ENCODE measurements at regions not wholly inside any gene's neighbourhood (a gene's known extent, or its start where the extent isn't known, plus 50 kb on each side); places are given as distances from the start of the nearest gene placed in this dataset.
"Not testable (repeated sequence)": the region's sequence is repeated elsewhere in the genome, so short reads cannot be mapped to it uniquely, and the experiment has no call there.

- H3K4me3 Mint-ChIP-seq; H3K4me1 ChIP-seq (ENCODE audit: insufficient read depth, low read length); H3K27me3 ChIP-seq (ENCODE audit: insufficient read depth, low read length, poor library complexity, severe bottlenecking); DNase-seq; H3K9me3 ChIP-seq (ENCODE audit: low read length); H3K36me3 ChIP-seq (ENCODE audit: insufficient read depth, low read length); H3K27ac Mint-ChIP-seq; H3K36me3 Mint-ChIP-seq; H3K9me3 Mint-ChIP-seq; H3K27ac ChIP-seq (ENCODE audit: low read depth, low read length); H3K27me3 Mint-ChIP-seq; CTCF ChIA-PET; H3K4me3 ChIP-seq (ENCODE audit: low read length); POLR2A ChIA-PET; H3K4me1 Mint-ChIP-seq: not testable (repeated sequence)
Observed at GRCh38 chr1:761791-762190, 75.3 kb upstream of the OR4F16 start.

- H3K27me3 Mint-ChIP-seq; H3K4me3 Mint-ChIP-seq; H3K36me3 Mint-ChIP-seq; H3K27me3 ChIP-seq (ENCODE audit: insufficient read depth, low read length, poor library complexity, severe bottlenecking); H3K9me3 ChIP-seq (ENCODE audit: low read length); H3K27ac ChIP-seq (ENCODE audit: low read depth, low read length); H3K36me3 ChIP-seq (ENCODE audit: insufficient read depth, low read length); H3K4me1 Mint-ChIP-seq; H3K4me3 ChIP-seq (ENCODE audit: low read length); DNase-seq; POLR2A ChIA-PET; H3K27ac Mint-ChIP-seq; CTCF ChIA-PET; H3K4me1 ChIP-seq (ENCODE audit: insufficient read depth, low read length); H3K9me3 Mint-ChIP-seq: not testable (repeated sequence)
Observed at GRCh38 chr1:771449-771848, 85.0 kb upstream of the OR4F16 start.

GRCh38 chr1:777480-778180, 91.2 kb upstream of the OR4F16 start:
- peak overlapping the region in 5 of 7 donors; percentile 97 to 99 (median 98) for H3K4me3 Mint-ChIP-seq
- peak in 1 of 5 donors; percentile 2 for DNase-seq
- H3K27me3 Mint-ChIP-seq; H3K27me3 ChIP-seq (ENCODE audit: insufficient read depth, low read length, poor library complexity, severe bottlenecking); POLR2A ChIA-PET; CTCF ChIA-PET; H3K36me3 ChIP-seq (ENCODE audit: insufficient read depth, low read length); H3K36me3 Mint-ChIP-seq; H3K9me3 ChIP-seq (ENCODE audit: low read length); H3K4me3 ChIP-seq (ENCODE audit: low read length); H3K4me1 ChIP-seq (ENCODE audit: insufficient read depth, low read length); H3K9me3 Mint-ChIP-seq: not testable (repeated sequence)
- peak overlapping the region in 5 of 8 donors; percentile 78 to 100 (median 99) for H3K27ac Mint-ChIP-seq
- H3K4me1 Mint-ChIP-seq, result peaks cover 4 to 18% (median 6%) of the 10 kb centered on the region in 3 donors
- H3K27ac ChIP-seq (ENCODE audit: low read depth, low read length), result peak overlapping the region; percentile 86

- H3K27me3 Mint-ChIP-seq; H3K27me3 ChIP-seq (ENCODE audit: insufficient read depth, low read length, poor library complexity, severe bottlenecking); H3K9me3 Mint-ChIP-seq; POLR2A ChIA-PET; H3K9me3 ChIP-seq (ENCODE audit: low read length); H3K36me3 Mint-ChIP-seq; CTCF ChIA-PET; H3K36me3 ChIP-seq (ENCODE audit: insufficient read depth, low read length); H3K4me1 ChIP-seq (ENCODE audit: insufficient read depth, low read length): not testable (repeated sequence)
- H3K27ac ChIP-seq (ENCODE audit: low read depth, low read length), result peak overlapping the region; percentile 86
- Mint-ChIP-seq H3K4me1 (peaks cover 4 to 18% (median 6%) of the 10 kb centered on the region in 3 donors), H3K27ac (peak overlapping the region; percentile 96 to 100 (median 100)), H3K4me3 (peak overlapping the region; percentile 85 to 99 (median 98))
- H3K4me3 ChIP-seq (ENCODE audit: low read length), result peak overlapping the region; percentile 57
- peak; percentile 97 to 100 (median 99) for DNase-seq
Observed at GRCh38 chr1:778451-779278, 92.2 kb upstream of the OR4F16 start.

GRCh38 chr1:779621-780020, 93.2 kb upstream of the OR4F16 start:
- not testable (repeated sequence) for H3K4me3 ChIP-seq (ENCODE audit: low read length)
- peak overlapping the region in 6 of 8 donors; percentile 36 to 100 (median 98) for H3K27ac Mint-ChIP-seq

GRCh38 chr1:788835-789234, 102.4 kb upstream of the OR4F16 start:
- H3K9me3 Mint-ChIP-seq, result no peaks in the 10 kb centered on the region
- H3K27me3 Mint-ChIP-seq, result no peaks in the 10 kb centered on the region
- H3K4me3 ChIP-seq (ENCODE audit: low read length), result no peak overlapping the region
- H3K27ac ChIP-seq (ENCODE audit: low read depth, low read length), result no peak overlapping the region
- no peak for DNase-seq
- H3K36me3 Mint-ChIP-seq, result no peaks in the 10 kb centered on the region
- H3K27me3 ChIP-seq (ENCODE audit: insufficient read depth, low read length, poor library complexity, severe bottlenecking), result no peaks in the 10 kb centered on the region
- CTCF ChIA-PET, result no interaction called here
- no peaks in the 10 kb centered on the region for H3K36me3 ChIP-seq (ENCODE audit: insufficient read depth, low read length)
- H3K9me3 ChIP-seq (ENCODE audit: low read length), result no peaks in the 10 kb centered on the region
- H3K4me1 Mint-ChIP-seq, result no peaks in the 10 kb centered on the region
- H3K4me3 Mint-ChIP-seq, result no peak overlapping the region
- no peak overlapping the region for H3K27ac Mint-ChIP-seq
- H3K4me1 ChIP-seq (ENCODE audit: insufficient read depth, low read length), result no peaks in the 10 kb centered on the region
- POLR2A ChIA-PET, result no interaction called here

More at GRCh38 chr1:779621-780020, 93.2 kb upstream of the OR4F16 start:
- H3K27me3 ChIP-seq (ENCODE audit: insufficient read depth, low read length, poor library complexity, severe bottlenecking); H3K4me1 ChIP-seq (ENCODE audit: insufficient read depth, low read length); H3K36me3 Mint-ChIP-seq; POLR2A ChIA-PET; H3K36me3 ChIP-seq (ENCODE audit: insufficient read depth, low read length); H3K27ac ChIP-seq (ENCODE audit: low read depth, low read length); H3K9me3 ChIP-seq (ENCODE audit: low read length); H3K9me3 Mint-ChIP-seq; H3K27me3 Mint-ChIP-seq; CTCF ChIA-PET: not testable (repeated sequence)
- Mint-ChIP-seq H3K4me1 (peaks cover 4 to 18% (median 6%) of the 10 kb centered on the region in 3 donors), H3K4me3 (peak overlapping the region; percentile 85 to 99 (median 98))
- DNase-seq, result peak in 1 of 5 donors; percentile 5

GRCh38 chr1:789606-790005, 103.2 kb upstream of the OR4F16 start:
- H3K27ac Mint-ChIP-seq; H3K9me3 ChIP-seq (ENCODE audit: low read length); POLR2A ChIA-PET; H3K27me3 Mint-ChIP-seq; CTCF ChIA-PET; H3K4me3 ChIP-seq (ENCODE audit: low read length); H3K4me3 Mint-ChIP-seq; H3K4me1 ChIP-seq (ENCODE audit: insufficient read depth, low read length); H3K36me3 ChIP-seq (ENCODE audit: insufficient read depth, low read length); DNase-seq; H3K27ac ChIP-seq (ENCODE audit: low read depth, low read length); H3K9me3 Mint-ChIP-seq; H3K4me1 Mint-ChIP-seq; H3K27me3 ChIP-seq (ENCODE audit: insufficient read depth, low read length, poor library complexity, severe bottlenecking); H3K36me3 Mint-ChIP-seq: not testable (repeated sequence)

- H3K27ac ChIP-seq (ENCODE audit: low read depth, low read length); CTCF ChIA-PET; H3K4me3 ChIP-seq (ENCODE audit: low read length); H3K4me3 Mint-ChIP-seq; DNase-seq; H3K9me3 ChIP-seq (ENCODE audit: low read length); H3K27me3 Mint-ChIP-seq; H3K4me1 Mint-ChIP-seq; POLR2A ChIA-PET; H3K4me1 ChIP-seq (ENCODE audit: insufficient read depth, low read length); H3K36me3 Mint-ChIP-seq; H3K27ac Mint-ChIP-seq; H3K27me3 ChIP-seq (ENCODE audit: insufficient read depth, low read length, poor library complexity, severe bottlenecking); H3K9me3 Mint-ChIP-seq; H3K36me3 ChIP-seq (ENCODE audit: insufficient read depth, low read length): not testable (repeated sequence)
Observed at GRCh38 chr1:790388-790930, 104.0 kb upstream of the OR4F16 start.

Data from CD8-positive, alpha-beta memory T cell (primary cell).